ENCODE measurements at regions not wholly inside any gene's neighbourhood (a gene's known extent, or its start where the extent isn't known, plus 50 kb on each side); places are given as distances from the start of the nearest gene placed in this dataset.

DNA sequence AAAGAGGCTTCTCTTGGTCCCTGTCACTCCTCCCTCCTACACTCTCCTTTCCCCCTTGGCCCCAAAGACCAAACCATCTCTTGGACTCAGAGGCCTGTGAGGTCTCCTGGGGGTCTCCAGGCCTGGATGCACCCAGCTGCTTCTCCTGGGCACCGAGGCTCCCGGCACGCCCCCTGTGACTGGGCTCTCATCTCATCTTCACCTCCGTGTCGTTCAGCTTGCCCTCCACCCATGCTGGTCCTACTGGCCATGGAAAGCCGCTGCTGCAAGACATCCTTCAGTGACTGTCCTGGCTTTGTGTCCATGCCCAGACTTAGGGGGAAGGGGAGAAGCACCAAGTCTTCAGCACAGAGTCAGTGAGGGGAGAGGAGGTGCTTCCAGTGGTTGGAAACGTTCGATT, 141.4 kb upstream of the RET start:
- TF ChIP-seq, protein P1, sequence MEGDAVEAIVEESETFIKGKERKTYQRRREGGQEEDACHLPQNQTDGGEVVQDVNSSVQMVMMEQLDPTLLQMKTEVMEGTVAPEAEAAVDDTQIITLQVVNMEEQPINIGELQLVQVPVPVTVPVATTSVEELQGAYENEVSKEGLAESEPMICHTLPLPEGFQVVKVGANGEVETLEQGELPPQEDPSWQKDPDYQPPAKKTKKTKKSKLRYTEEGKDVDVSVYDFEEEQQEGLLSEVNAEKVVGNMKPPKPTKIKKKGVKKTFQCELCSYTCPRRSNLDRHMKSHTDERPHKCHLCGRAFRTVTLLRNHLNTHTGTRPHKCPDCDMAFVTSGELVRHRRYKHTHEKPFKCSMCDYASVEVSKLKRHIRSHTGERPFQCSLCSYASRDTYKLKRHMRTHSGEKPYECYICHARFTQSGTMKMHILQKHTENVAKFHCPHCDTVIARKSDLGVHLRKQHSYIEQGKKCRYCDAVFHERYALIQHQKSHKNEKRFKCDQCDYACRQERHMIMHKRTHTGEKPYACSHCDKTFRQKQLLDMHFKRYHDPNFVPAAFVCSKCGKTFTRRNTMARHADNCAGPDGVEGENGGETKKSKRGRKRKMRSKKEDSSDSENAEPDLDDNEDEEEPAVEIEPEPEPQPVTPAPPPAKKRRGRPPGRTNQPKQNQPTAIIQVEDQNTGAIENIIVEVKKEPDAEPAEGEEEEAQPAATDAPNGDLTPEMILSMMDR (tag by site-specific recombination; IDR thresholded peaks at IDR 0.05): no peak
- TF ChIP-seq, protein P2, sequence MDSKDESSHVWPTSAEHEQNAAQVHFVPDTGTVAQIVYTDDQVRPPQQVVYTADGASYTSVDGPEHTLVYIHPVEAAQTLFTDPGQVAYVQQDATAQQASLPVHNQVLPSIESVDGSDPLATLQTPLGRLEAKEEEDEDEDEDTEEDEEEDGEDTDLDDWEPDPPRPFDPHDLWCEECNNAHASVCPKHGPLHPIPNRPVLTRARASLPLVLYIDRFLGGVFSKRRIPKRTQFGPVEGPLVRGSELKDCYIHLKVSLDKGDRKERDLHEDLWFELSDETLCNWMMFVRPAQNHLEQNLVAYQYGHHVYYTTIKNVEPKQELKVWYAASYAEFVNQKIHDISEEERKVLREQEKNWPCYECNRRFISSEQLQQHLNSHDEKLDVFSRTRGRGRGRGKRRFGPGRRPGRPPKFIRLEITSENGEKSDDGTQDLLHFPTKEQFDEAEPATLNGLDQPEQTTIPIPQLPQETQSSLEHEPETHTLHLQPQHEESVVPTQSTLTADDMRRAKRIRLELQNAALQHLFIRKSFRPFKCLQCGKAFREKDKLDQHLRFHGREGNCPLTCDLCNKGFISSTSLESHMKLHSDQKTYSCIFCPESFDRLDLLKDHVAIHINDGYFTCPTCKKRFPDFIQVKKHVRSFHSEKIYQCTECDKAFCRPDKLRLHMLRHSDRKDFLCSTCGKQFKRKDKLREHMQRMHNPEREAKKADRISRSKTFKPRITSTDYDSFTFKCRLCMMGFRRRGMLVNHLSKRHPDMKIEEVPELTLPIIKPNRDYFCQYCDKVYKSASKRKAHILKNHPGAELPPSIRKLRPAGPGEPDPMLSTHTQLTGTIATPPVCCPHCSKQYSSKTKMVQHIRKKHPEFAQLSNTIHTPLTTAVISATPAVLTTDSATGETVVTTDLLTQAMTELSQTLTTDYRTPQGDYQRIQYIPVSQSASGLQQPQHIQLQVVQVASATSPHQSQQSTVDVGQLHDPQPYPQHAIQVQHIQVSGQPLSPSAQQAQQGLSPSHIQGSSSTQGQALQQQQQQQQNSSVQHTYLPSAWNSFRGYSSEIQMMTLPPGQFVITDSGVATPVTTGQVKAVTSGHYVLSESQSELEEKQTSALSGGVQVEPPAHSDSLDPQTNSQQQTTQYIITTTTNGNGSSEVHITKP (tag by site-specific recombination; IDR thresholded peaks at IDR 0.05): no peak
- no peak for TF ChIP-seq ZNF48 (tag by site-specific recombination; IDR thresholded peaks at IDR 0.05)

All from HEK293 (cell line).